ENCODE measurements at regions not wholly inside any gene's neighbourhood (a gene's known extent, or its start where the extent isn't known, plus 50 kb on each side); places are given as distances from the start of the nearest gene placed in this dataset.

DNA sequence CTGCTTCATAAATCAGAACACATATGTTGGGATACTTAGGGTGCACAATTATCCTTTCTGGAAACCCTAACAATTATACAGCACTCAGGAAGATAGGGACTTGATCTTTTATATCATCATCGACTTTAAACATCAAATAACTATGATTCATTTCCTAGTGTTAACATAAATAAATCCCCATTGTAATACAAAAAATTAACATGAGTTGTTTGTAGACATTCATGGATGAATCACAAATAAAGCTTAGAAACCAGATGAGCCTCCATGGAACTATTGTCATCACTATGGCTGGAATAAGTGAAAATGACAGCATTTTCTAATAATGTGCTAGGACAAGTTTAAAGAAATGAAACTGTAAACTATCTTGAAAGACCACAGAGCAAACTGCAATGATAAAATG, 821.7 kb downstream of the GATA3 start:
- no peak for DNase-seq (ENCODE audit: low spot score)

DNA sequence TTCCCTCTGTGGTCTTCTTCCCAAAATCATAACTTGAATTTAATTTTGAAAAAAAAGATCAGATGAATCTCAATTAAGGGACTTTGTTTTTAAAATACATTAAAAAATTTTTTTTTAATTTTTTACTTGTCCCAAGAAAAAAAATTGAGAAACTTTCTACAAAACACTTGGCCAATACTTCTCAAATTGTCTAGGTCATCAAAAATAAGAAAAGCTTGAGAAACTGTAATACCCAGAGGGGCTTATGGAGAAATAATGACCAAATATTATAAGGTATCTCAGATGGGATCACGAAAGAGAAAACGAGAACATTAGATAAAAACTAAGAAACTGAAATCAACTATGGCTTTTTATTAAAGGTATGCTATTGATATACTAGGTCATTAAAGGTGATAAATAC, 835.0 kb downstream of the GATA3 start:
- DNase-seq (ENCODE audit: low spot score): no peak

DNA sequence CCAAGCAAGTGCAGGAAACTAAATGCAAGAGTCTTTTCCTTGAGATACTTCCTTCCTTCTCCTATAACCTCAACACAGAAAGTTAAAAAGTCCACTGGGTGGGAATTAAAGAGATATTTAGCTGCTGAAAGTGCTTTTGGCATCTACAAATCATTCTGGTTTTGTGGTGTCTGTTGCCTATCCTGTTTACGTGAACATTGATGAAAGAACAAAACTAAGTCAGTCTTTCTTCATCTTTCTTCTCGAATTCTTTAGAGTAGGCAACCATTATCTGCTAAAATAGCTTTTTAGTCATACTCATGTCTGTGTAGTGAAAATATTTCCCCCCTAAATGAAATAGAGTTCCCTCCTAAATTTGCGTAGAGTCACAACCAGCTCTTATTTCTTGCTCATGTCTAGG, 838.6 kb downstream of the GATA3 start:
- DNase-seq (ENCODE audit: low spot score): no peak

DNA sequence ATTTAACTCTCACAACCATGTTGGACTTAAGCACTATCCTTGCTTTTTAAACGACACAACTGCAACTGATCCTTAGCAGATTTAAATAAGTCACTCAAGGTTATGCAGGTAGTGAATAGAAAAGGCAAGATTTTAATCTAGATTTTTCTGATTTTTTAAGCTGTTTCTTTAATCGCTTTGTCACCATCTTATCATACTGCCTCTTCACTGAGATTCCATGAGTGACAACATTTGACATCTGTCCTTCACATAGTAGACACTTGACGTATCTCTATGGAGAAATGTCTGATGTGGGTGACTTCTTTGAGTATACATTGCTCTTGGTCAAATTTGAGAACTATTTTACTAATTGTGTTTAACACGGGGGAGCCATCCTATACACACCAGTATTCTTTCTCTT, 839.7 kb downstream of the GATA3 start:
- DNase-seq (ENCODE audit: low spot score): no peak

DNA sequence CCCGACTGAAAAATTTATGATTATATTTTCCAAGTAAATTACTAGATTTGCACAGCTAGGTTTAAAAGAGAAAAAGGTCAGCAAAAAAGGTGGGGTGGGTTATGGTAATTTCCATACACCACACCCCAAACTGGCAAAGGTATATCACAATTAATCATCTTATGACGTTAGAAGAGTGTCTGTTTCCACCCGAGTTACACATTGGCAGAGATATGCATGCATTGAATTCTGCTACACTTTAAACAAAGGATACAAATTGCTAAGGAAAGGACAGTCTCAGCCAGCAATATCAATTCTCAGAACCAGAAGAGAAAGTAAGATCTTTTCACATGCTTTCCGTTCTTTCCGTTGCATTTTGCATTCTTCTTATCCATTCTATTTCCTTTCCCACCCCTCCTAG, 843.3 kb downstream of the GATA3 start:
- DNase-seq (ENCODE audit: low spot score): no peak

DNA sequence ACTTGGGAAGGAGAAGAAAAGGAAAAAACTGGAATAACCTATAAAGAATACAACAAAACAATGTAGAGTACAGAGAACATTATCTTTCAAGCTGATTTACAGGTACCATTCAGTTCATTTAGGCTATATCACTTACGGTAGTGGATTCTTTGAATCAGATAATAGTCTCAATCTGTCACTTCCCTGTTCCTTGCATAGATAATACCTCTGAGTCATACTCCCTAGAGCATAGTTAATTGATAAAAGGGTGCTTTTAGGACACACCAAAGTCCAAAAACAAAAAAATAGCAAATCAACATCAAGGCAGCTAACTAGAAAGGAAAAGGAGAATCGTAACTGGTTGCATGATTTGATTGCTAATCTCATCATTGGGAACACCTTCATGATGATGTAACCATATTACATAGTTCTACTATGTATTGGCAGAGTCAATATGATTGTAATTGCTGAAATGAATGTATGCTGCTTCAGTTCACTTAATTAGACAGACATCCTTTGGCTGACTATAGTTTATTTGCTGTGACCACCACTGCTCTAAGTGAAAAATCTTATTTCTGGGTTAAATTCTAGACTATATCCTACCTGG, 844.4 kb downstream of the GATA3 start:
- DNase-seq (ENCODE audit: low spot score): no peak

DNA sequence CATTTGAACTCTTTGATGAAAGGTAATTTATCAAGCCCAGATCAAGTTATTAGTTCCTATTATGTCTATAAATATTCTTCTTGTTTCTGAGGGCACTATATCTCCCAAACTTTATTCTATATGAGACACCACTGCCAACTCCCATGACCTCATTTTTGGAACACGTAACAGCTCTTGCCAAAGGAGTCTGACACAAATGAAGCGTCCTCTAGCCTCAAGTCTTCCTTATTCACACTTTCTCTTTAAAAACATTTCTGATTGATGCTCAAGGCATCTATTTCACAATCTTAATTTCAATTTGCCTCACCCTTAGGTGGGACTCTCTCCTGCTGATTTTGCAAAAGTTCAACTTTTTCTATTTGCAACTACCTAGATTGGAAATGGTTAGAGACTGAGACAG, 848.4 kb downstream of the GATA3 start:
- no peak for DNase-seq (ENCODE audit: low spot score)

DNA sequence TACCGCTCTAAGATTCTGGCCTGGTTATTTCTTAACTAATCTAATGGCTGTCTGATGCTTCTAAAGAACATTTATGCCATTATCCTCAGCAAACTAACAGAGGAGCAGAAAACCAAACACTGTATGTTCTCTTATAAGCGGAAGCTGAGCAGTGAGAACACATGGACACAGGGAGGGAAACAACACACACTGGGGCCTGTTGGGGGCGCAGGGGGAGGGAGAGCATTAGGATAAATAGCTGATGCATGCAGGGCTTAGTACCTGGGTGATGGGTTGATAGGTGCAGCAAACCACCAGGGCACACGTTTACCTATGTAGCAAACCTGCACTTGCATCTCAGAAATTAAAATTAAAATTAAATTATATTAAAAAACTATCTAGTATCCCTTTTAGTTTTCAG, 853.5 kb downstream of the GATA3 start:
- no peak for DNase-seq (ENCODE audit: low spot score)

DNA sequence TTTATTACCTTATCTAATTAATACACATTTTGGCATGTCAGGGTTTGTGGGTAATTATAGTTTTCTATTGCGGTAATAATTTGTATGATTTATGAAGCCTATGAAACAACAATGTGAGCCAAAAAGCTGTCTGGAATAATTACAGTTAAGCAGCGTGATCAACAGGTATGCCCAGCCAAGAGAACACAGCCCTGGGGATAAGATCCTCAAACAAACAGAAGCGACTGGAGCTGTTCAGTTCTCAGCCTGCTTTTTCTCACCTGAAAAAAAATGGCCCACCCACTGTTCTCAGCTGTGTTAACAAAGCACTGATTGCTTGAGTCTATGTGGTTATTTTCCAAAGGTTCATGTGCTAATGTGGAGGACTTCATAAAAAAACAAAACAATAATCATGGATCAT, 855.8 kb downstream of the GATA3 start:
- DNase-seq (ENCODE audit: low spot score): no peak

DNA sequence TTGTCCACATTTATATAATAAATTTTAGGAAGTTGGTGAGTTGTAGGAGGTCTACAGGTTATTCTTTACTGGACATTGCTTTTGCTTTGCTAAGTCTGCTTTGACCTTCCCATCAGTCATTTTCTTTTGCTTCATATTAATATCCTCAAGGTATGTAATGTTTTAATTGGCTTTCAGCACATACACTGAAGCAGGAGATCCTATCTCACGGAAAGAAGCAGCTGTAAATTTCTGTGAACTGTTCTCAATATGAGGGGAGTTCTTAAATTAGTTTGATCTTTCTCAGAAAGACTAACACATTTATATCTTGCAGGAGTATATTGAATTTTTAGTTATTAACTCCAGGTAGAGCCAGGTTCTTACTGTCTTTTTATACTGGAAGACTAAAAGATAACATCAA, 856.5 kb downstream of the GATA3 start:
- DNase-seq (ENCODE audit: low spot score): no peak

DNA sequence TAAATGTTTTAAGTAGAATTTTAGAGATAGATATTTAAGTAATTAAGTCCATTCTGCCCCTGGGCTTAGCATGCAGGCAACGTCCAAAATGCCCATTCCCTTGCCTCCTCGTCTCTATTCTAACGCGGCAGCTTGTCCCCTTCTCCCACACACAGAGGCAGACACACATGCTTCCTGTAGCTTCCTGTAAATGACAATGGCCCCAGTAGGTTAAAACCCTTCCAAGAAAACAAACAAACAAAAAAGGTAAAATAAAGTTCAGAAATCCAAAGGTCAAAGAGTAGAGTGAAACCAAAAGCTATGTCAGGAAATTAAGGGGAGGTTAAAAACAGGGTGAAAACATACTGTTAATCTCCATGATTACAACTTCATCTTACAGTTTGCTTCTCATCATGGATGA, 857.6 kb downstream of the GATA3 start:
- DNase-seq (ENCODE audit: low spot score): no peak

DNA sequence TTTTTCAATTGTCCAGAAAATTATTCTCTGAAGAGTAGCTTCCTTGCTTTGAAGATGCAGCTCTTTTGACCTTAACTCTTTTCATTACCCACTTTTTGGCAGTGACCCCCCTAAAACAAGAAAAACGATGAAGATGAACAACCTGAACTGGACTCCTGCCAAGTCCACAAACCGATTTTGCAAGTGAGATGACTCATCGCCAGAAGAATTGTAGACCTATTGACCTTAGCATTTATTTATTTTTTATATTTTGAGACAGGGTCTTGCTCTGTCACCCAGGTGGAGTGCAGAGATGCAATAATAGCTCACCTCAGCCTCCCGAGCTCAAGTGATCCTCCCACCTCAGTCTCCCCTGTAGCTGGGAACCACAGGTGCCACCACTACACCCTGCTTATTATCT, 859.2 kb downstream of the GATA3 start:
- no peak for DNase-seq (ENCODE audit: low spot score)

DNA sequence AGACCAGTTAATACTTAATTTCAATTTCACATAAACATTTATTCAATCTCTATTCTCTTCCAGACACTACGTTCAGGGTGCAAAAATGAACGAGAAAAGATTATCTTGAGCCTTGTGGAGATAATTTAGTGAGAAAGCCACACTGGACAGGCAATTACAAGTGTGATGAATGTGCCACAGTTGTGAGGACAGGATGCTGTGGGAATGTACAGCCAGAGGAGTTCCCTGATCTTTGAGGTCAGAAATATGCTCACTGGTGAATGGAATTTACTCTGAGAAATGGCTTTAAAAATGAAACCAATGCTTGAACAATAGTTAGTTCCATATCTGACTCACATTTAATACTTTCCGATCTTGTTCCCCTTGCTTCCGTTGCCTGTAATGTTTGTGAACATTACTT, 864.8 kb downstream of the GATA3 start:
- DNase-seq (ENCODE audit: low spot score): no peak

DNA sequence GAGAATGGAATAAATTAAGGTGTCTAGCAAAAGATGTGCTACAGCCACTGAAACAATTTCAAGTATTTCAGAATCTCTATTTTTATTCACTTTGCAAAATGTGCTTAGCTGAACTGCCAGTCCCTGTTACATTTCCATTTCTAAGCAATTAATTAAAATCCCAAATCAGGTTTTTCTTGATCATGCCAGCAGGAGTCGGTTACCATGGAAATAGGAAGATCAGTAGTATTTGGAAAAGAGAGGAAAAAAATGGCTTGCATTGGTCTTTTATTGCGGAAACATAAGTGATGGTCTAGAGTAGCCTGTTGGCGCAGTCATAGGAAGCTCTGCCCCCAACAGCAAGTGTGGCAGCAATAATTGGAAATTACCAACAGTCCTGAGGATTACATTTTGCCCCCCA, 867.1 kb downstream of the GATA3 start:
- DNase-seq (ENCODE audit: low spot score): no peak

DNA sequence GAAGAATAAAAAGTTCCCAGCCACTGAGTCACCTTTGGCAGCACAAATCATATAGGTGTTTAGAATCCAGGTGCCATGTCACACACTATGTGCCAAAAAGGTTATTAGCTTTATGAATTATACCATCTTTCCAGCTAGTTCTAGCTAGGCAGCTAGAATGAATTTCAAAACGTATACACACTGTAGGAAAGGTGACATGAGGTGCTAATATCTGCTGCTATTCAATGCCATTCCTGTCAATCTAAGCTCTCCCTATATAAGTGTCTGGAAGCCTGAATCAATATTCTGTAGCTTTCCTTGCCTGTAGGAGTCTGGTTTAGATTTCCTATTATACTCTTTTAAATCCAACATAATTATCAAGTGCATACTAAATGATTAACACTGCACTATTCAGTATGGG, 868.6 kb downstream of the GATA3 start:
- no peak for DNase-seq (ENCODE audit: low spot score)

DNA sequence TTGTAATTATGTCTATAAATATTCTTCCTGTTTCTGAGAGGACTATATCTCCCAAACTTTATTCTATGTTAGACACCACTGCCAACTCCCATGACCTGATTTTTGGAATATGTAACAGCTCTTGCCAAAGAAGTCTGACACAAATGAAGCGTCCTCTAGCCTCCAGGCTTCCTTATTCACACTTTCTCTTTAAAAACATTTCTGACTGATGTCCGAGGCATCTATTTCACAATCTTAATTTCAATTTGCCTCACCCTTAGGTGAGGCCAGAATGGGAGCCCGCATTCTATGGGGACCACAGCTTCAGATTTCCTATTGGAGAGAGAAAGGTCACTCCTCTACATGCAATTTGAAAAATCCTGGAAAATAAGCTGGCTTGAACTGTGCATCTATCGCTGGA, 873.2 kb downstream of the GATA3 start:
- DNase-seq (ENCODE audit: low spot score): no peak

DNA sequence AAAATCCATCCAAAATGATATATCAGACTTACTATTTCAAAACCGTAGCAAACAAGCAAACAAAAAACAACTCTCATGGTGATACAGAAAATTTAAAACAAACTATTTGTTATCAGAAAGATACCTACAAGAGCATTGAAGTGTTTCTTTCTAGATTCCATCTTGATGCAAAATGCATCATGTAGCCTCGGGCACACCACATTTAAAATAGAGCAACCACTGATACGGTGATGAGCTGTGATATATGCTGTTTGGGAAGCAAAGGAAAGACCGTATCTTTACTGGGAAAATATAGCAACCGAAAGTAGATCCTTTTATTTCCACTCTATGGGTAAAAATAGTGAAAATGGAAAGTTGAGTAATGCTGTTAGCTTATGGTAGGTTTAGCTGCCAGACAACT, 892.0 kb downstream of the GATA3 start:
- DNase-seq (ENCODE audit: low spot score): no peak

DNA sequence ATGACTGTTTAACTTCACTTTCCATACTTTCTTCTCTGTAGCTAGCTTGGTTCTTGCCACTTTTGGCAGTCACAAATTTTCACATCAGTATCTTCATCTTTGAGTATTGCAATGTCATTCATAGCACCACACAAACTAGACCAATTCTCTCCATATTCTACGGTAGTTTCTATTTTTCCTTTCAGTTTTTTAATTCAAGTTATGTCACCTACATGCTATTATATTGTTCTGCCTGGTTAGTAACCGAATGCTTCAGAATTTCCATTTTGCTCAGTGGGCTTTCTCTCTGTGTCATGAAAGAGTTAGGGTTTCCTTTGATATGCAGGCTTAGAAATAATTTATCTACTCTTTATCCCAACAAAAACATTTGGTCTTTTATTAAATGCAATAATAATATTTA, 896.5 kb downstream of the GATA3 start:
- DNase-seq (ENCODE audit: low spot score): no peak

DNA sequence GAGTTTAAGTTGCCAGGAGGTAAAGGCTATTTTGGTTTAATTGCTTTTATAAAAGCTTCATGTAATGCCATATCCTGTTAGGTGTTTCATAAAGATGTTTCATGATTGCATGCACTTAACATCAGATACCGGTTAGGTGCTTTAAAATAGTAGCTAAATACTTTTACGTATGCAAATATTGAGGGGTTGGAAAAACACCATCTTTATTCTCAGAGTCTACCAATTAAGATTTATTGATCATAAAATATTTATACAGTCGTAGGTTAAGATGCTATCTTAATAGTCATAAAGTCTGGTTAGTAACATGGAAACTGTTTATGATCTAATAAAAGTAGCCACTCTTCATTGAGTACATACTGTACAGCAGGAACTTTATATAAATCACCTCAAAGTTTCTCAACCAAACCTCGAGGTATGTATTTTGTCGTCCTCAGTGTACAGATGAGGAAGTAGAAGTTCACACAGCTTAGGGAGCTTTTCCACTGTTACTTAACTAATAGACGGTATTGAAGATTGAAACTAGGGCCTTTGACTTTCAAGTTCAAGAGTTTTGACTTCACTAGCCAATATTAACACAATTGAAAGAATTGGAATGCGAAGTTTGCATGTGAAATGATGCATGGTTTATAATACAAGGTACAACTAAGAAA, 897.1 kb downstream of the GATA3 start:
- no peak for DNase-seq (ENCODE audit: low spot score)

DNA sequence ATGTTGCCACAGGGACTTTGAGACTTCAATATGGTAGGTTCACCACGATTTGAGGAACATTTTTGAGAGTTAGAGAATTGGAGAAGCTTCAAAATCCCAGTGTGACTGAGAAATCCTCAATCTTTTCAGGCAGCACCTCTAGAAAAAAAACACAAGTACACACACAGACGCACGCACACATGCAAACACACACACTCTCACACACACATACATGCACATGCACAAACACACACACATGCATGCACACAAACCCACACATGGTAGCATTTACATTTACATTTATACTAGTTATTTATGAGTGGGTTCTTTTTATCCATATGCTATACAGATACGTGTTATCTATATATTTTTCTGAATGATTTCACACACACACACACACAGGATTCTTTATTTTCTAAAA, 901.9 kb downstream of the GATA3 start:
- DNase-seq (ENCODE audit: low spot score): no peak

DNA sequence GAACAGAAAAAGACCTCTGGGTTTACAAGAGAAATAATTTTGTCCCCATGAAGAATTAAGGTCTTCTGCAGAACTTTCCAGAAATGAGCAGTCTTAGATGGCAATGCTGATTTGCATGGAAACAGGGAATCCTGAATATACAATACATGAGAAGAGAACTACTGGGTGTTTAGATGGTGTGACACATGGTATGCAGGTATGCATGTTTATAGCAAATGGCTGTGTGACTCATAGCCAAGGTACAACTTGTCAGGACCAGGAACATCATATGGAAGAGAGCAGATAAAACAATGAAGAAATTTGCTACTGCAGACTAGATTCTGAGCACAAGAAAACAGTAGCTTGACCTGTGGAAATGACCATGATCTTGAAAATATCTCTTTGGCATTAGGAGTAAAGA, 907.8 kb downstream of the GATA3 start:
- no peak for DNase-seq (ENCODE audit: low spot score)

DNA sequence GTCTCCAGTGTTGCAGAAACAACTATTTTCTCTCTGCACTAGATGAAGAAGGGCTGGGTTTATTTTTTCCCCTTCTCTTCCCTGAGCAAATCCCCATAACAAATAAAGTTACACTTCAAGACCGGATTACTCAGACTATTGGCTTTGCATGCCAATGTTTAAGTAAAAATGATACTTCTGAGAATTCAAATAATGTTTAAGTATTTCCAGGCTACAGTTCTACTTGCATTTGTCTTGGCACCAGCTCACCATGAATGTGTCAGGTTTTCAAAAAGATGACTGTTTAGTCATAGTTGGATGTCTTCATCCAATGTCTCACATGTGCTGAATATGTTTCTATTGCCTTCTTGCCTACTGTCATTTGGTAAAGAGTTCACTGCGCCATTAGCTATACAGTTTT, 912.6 kb downstream of the GATA3 start:
- DNase-seq (ENCODE audit: low spot score): no peak

DNA sequence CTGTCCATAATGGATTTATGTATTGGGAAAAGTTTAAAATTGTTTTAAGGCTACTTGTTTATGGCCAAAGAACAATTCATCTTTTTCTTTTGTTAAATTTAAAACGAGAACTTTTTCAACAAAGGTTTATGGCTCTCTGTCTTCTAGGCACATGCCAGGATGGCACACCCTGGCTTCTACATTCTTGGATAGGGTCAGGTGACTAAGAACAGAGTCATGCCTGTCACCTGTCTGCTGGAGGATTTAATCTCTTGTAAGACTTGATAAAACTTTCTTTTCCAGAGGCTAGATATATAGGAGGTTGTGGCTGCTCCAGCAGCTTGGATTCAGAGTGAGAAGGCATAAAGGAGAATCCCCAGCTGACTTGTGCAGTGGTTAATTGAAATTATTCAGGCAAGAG, 915.4 kb downstream of the GATA3 start:
- DNase-seq (ENCODE audit: low spot score): no peak

DNA sequence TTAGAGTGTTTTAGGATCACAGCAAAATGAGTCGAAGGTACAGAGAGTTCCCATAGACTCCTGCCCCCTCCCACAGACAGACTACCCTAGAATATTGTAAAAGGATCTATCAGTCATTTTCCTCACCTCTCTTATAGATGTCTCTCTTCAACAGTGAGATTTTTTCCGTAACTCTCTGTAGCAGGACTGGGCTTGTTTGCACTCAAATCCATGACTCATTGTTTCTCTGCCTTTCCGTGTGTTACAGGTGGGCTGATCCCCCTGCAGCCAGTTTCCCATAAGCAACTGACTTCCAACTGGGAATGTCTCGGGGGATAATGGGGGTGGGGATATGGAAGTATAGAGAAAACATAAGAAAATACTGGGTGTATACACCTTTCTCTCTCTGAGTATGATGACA, 921.0 kb downstream of the GATA3 start:
- DNase-seq (ENCODE audit: low spot score): no peak

Measured in H4 (cell line).